Activated T-cell treated with anti-CD3 and anti-CD28 coated beads, Interleukin-2, amount 50 U/mL, for 24 hours (primary cell): ENCODE measurements at regions not wholly inside any gene's neighbourhood (a gene's known extent, or its start where the extent isn't known, plus 50 kb on each side); places are given as distances from the start of the nearest gene placed in this dataset.

Experiments
- DNase-seq: peaks from one replicate; pipeline ENCODE4 v3.0.0-alpha.2; 2020
- H3K27ac Mint-ChIP-seq: 2 replicates; pipeline ENCODE4 v1.8.0; 2020; ENCODE audit warnings: mild to moderate bottlenecking, mixed read lengths
- H3K27me3 Mint-ChIP-seq: 2 replicates; pipeline ENCODE4 v1.8.0; 2020; ENCODE audit warnings: mixed read lengths
- H3K36me3 Mint-ChIP-seq: 2 replicates; pipeline ENCODE4 v1.8.0; 2020; ENCODE audit warnings: low read depth, mixed read lengths
- H3K4me1 Mint-ChIP-seq: 2 replicates; pipeline ENCODE4 v1.8.0; 2020; ENCODE audit warnings: low read depth, mixed read lengths
- H3K4me3 Mint-ChIP-seq: 2 replicates; pipeline ENCODE4 v1.8.0; 2020; ENCODE audit warnings: mild to moderate bottlenecking, moderate library complexity, mixed read lengths
- H3K9me3 Mint-ChIP-seq: 2 replicates; pipeline ENCODE4 v1.8.0; 2020; ENCODE audit warnings: mixed read lengths

- no peak for DNase-seq
- Mint-ChIP-seq H3K27me3 (no peaks in the 10 kb centered on the region), H3K4me3 (no peak overlapping the region), H3K9me3 (peaks cover 12% of the 10 kb centered on the region), H3K27ac (no peak overlapping the region), H3K36me3 (no peaks in the 10 kb centered on the region), H3K4me1 (no peaks in the 10 kb centered on the region)
Observed at GRCh38 chr10:36583690-36584089, 541.7 kb upstream of the ANKRD30A start.

- Mint-ChIP-seq H3K4me1 (no peaks in the 10 kb centered on the region), H3K27ac (no peak overlapping the region), H3K4me3 (no peak overlapping the region), H3K27me3 (no peaks in the 10 kb centered on the region), H3K9me3 (peaks cover 12% of the 10 kb centered on the region), H3K36me3 (no peaks in the 10 kb centered on the region)
- no peak for DNase-seq
Observed at GRCh38 chr10:36581237-36581636, 544.2 kb upstream of the ANKRD30A start.

GRCh38 chr10:36578306-36578705 lies 547.1 kb upstream of the ANKRD30A start:
- Mint-ChIP-seq H3K36me3 (no peaks in the 10 kb centered on the region), H3K27ac (no peak overlapping the region), H3K9me3 (peaks cover 12% of the 10 kb centered on the region), H3K4me3 (no peak overlapping the region), H3K27me3 (no peaks in the 10 kb centered on the region), H3K4me1 (no peaks in the 10 kb centered on the region)
- DNase-seq, result no peak

GRCh38 chr10:36577126-36577525 lies 548.3 kb upstream of the ANKRD30A start:
- no peak overlapping the region for H3K4me3 Mint-ChIP-seq
- H3K4me1 Mint-ChIP-seq, result no peaks in the 10 kb centered on the region
- peaks cover 16% of the 10 kb centered on the region for H3K9me3 Mint-ChIP-seq
- no peak overlapping the region for H3K27ac Mint-ChIP-seq
- DNase-seq, result no peak
- H3K27me3 Mint-ChIP-seq, result no peaks in the 10 kb centered on the region
- no peaks in the 10 kb centered on the region for H3K36me3 Mint-ChIP-seq

- Mint-ChIP-seq H3K9me3 (peaks cover 12% of the 10 kb centered on the region), H3K36me3 (no peaks in the 10 kb centered on the region)
Observed at GRCh38 chr10:36574207-36574606, 551.2 kb upstream of the ANKRD30A start.

GRCh38 chr10:36573246-36573645 lies 552.2 kb upstream of the ANKRD30A start:
- no peak for DNase-seq
- no peak overlapping the region for H3K4me3 Mint-ChIP-seq
- no peaks in the 10 kb centered on the region for H3K36me3 Mint-ChIP-seq
- no peak overlapping the region for H3K27ac Mint-ChIP-seq
- H3K27me3 Mint-ChIP-seq, result no peaks in the 10 kb centered on the region
- H3K4me1 Mint-ChIP-seq, result no peaks in the 10 kb centered on the region
- H3K9me3 Mint-ChIP-seq, result peaks cover 12% of the 10 kb centered on the region

More at GRCh38 chr10:36574207-36574606, 551.2 kb upstream of the ANKRD30A start:
- Mint-ChIP-seq H3K27me3 (no peaks in the 10 kb centered on the region), H3K4me3 (no peak overlapping the region), H3K27ac (no peak overlapping the region), H3K4me1 (no peaks in the 10 kb centered on the region)
- no peak for DNase-seq

- Mint-ChIP-seq H3K27me3 (no peaks in the 10 kb centered on the region), H3K36me3 (no peaks in the 10 kb centered on the region), H3K27ac (no peak overlapping the region), H3K4me1 (no peaks in the 10 kb centered on the region), H3K9me3 (peaks cover 4% of the 10 kb centered on the region), H3K4me3 (no peak overlapping the region)
- no peak for DNase-seq
Observed at GRCh38 chr10:36564433-36564832, 561.0 kb upstream of the ANKRD30A start.

- Mint-ChIP-seq H3K4me3 (no peak overlapping the region), H3K9me3 (peaks cover 2% of the 10 kb centered on the region), H3K36me3 (no peaks in the 10 kb centered on the region), H3K27ac (no peak overlapping the region), H3K27me3 (no peaks in the 10 kb centered on the region), H3K4me1 (no peaks in the 10 kb centered on the region)
- DNase-seq, result no peak
Observed at GRCh38 chr10:36559412-36560400, 565.7 kb upstream of the ANKRD30A start.

GRCh38 chr10:36556468-36556867 lies 568.9 kb upstream of the ANKRD30A start:
- Mint-ChIP-seq H3K4me1 (no peaks in the 10 kb centered on the region), H3K4me3 (no peak overlapping the region), H3K36me3 (no peaks in the 10 kb centered on the region), H3K27me3 (no peaks in the 10 kb centered on the region), H3K27ac (no peak overlapping the region), H3K9me3 (peaks cover 5% of the 10 kb centered on the region)
- no peak for DNase-seq

- H3K36me3 Mint-ChIP-seq, result no peaks in the 10 kb centered on the region
- no peak overlapping the region for H3K27ac Mint-ChIP-seq
- H3K9me3 Mint-ChIP-seq, result peaks cover 5% of the 10 kb centered on the region
- H3K4me1 Mint-ChIP-seq, result no peaks in the 10 kb centered on the region
- no peak for DNase-seq
- no peaks in the 10 kb centered on the region for H3K27me3 Mint-ChIP-seq
- H3K4me3 Mint-ChIP-seq, result no peak overlapping the region
Observed at GRCh38 chr10:36555036-36555435, 570.4 kb upstream of the ANKRD30A start.

- Mint-ChIP-seq H3K4me3 (no peak overlapping the region), H3K27ac (no peak overlapping the region), H3K27me3 (no peaks in the 10 kb centered on the region), H3K4me1 (no peaks in the 10 kb centered on the region), H3K9me3 (peaks cover 11% of the 10 kb centered on the region), H3K36me3 (no peaks in the 10 kb centered on the region)
- no peak for DNase-seq
Observed at GRCh38 chr10:36547965-36548364, 577.4 kb upstream of the ANKRD30A start.

GRCh38 chr10:36542493-36542892 lies 582.9 kb upstream of the ANKRD30A start:
- no peak for DNase-seq
- Mint-ChIP-seq H3K9me3 (peaks cover 5% of the 10 kb centered on the region), H3K27ac (no peak overlapping the region), H3K4me3 (no peak overlapping the region), H3K27me3 (no peaks in the 10 kb centered on the region), H3K4me1 (no peaks in the 10 kb centered on the region), H3K36me3 (no peaks in the 10 kb centered on the region)

- Mint-ChIP-seq H3K9me3 (peaks cover 2% of the 10 kb centered on the region), H3K4me1 (no peaks in the 10 kb centered on the region), H3K4me3 (no peak overlapping the region), H3K36me3 (no peaks in the 10 kb centered on the region), H3K27ac (no peak overlapping the region), H3K27me3 (no peaks in the 10 kb centered on the region)
- DNase-seq, result no peak
Observed at GRCh38 chr10:36540611-36541010, 584.8 kb upstream of the ANKRD30A start.

GRCh38 chr10:36538953-36539586 lies 586.3 kb upstream of the ANKRD30A start:
- peaks cover 2% of the 10 kb centered on the region for H3K9me3 Mint-ChIP-seq
- H3K36me3 Mint-ChIP-seq, result no peaks in the 10 kb centered on the region
- no peak overlapping the region for H3K4me3 Mint-ChIP-seq

GRCh38 chr10:36534471-36535002 lies 590.9 kb upstream of the ANKRD30A start:
- Mint-ChIP-seq H3K27ac (no peak overlapping the region), H3K27me3 (no peaks in the 10 kb centered on the region), H3K9me3 (peaks cover 5% of the 10 kb centered on the region), H3K4me3 (no peak overlapping the region), H3K4me1 (no peaks in the 10 kb centered on the region), H3K36me3 (no peaks in the 10 kb centered on the region)
- no peak for DNase-seq

More at GRCh38 chr10:36538953-36539586, 586.3 kb upstream of the ANKRD30A start:
- no peaks in the 10 kb centered on the region for H3K4me1 Mint-ChIP-seq
- no peaks in the 10 kb centered on the region for H3K27me3 Mint-ChIP-seq
- DNase-seq, result no peak
- no peak overlapping the region for H3K27ac Mint-ChIP-seq
